Astrocyte of the spinal cord (primary cell): ENCODE measurements at regions not wholly inside any gene's neighbourhood (a gene's known extent, or its start where the extent isn't known, plus 50 kb on each side); places are given as distances from the start of the nearest gene placed in this dataset.

Experiments used
- DNase-seq: peaks from one replicate; pipeline ENCODE4 v3.0.0; 2011; ENCODE audit warnings: low read depth, low spot score
- H3K4me3 ChIP-seq: 2 replicates; pipeline ENCODE4 v1.5.1; 2011; ENCODE audit warnings: low read depth, mild to moderate bottlenecking, low read length, moderate library complexity
- in situ Hi-C: cut with HindIII; loops from 2 replicates; pipeline ENCODE4 v1.10.0; 2017; ENCODE audit warnings: low sequenced_read_pairs
- TF ChIP-seq, protein P1 (sequence below): IDR thresholded peaks from 2 replicates; pipeline ENCODE4 v1.5.1; 2012; ENCODE audit warnings: low read depth, mild to moderate bottlenecking, low read length, inconsistent platforms

DNA sequence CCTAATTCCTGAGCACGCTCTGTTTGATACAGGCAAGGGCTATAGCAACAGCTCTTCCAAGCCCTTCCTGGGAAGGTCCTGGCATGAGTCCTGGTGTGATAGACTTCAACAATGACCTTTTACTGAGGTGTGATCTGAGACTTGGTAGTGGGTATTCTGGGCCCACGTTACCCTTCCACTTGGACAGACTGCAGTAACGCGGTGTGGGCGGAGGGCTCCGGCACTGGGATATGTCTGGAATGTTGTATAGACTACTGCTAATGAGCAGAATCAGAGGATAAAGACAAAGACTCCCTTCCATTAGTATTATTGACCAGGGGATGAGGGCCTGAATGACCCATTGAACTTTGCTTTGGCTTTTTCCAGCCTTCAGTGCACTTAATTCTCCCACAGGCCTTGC is 262.3 kb downstream of the RWDD3 start:
- in situ Hi-C loops: no loop called here

DNA sequence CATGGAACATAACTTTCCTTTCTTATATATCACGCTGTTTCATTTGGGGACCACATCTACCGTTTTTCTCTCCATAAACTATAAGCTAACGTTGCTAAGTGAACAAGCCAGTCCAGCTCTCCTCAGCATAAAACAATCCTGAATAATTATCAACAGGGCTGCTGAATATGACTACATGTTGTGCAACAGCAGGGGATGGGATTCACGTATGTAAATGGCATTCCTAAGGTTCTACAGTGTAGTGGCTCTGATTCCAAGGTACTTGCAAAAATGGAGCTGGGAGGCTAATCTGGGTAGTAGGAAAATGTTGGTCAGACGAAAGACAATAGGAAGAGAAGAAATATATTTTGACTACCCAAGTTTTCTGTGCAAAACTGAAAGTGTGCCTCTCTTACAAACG is 262.8 kb downstream of the RWDD3 start:
- TF ChIP-seq, protein P1, sequence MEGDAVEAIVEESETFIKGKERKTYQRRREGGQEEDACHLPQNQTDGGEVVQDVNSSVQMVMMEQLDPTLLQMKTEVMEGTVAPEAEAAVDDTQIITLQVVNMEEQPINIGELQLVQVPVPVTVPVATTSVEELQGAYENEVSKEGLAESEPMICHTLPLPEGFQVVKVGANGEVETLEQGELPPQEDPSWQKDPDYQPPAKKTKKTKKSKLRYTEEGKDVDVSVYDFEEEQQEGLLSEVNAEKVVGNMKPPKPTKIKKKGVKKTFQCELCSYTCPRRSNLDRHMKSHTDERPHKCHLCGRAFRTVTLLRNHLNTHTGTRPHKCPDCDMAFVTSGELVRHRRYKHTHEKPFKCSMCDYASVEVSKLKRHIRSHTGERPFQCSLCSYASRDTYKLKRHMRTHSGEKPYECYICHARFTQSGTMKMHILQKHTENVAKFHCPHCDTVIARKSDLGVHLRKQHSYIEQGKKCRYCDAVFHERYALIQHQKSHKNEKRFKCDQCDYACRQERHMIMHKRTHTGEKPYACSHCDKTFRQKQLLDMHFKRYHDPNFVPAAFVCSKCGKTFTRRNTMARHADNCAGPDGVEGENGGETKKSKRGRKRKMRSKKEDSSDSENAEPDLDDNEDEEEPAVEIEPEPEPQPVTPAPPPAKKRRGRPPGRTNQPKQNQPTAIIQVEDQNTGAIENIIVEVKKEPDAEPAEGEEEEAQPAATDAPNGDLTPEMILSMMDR: no peak
- in situ Hi-C loops: no loop called here
- DNase-seq: no peak

More for the DNA sequence above, 262.3 kb downstream of the RWDD3 start:
- no peak overlapping the region for H3K4me3 ChIP-seq
- TF ChIP-seq, protein P1: no peak
- DNase-seq: no peak

DNA sequence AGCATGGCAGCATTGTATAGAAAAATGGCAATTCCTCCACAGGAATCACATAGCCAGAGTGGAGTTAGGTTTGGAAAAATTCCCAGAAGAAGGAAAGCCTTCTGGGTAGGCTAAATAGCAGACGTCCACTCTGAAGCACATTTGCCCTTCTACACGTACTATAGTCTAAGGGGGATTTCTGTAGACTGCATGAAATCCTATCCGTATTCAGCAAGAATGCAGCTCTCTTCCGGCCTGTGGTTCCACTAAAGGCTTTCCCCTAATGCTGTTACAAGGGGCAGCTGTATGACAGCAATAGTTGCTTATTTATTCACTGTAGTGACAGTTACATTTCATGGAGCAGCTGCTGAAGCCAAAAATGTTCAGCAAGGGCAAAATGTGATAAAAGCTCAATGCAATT is 263.6 kb downstream of the RWDD3 start:
- DNase-seq: no peak
- TF ChIP-seq, protein P1: no peak
- in situ Hi-C loops: no loop called here
- H3K4me3 ChIP-seq: no peak overlapping the region

More for the DNA sequence above, 262.8 kb downstream of the RWDD3 start:
- H3K4me3 ChIP-seq: no peak overlapping the region

DNA sequence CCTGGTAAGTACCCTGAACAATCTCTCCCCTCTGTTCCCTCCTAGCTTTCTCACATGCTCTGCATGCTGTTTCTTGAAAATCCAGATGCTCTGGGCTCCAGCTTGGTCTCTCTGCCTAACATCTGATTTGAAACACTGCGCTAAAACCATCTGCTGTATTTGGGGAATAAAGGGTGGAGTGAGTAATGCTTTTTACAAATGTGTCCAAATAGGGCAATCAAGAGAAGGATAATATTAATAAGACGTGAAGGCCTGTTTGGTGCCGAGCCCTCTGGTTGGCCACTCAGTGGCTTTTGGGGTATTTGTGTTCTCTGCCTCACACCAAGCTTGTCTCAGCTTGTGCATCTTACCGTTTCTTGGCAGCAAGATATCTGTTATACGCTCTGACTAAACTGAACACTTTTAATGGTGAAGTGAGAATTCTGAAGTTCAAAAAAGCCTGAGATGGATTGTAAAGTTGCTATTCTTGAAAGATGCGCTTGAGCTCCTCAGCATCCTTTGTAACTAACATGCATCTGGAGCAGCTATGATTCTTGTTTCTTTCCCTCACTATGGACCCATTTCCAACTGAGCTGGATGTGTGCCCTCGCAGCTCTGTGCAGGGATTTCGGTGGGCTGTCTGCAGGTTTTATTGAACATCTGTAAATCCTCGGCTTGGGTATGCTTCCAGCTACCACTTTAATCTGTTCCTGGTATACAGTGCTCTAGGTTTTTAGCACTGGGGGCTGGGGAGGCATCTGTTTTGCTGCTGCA is 269.4 kb downstream of the RWDD3 start:
- H3K4me3 ChIP-seq: no peak overlapping the region
- in situ Hi-C loops: no loop called here
- TF ChIP-seq, protein P1: no peak
- DNase-seq: no peak

DNA sequence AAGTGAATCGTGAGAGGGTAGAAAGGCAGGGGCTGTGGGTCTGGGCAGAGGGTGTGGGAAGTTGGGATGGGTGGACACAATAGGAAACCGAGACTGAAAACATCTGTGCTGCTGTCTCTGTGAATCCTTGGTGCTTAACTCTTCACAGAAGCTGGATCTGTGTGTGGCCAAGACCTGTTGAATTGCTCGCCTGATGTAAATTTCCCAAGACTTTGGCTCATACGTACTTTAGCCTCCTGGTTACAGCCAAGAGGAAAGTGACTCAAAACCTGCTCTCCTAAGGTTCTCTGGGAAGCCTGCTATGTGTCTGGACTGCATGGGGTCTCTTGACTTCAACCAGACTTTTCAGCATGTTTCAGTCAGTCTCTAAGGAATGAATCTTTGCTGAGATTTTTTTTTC is 270.3 kb downstream of the RWDD3 start:
- TF ChIP-seq, protein P1: no peak
- in situ Hi-C loops: no loop called here
- no peak for DNase-seq
- H3K4me3 ChIP-seq: no peak overlapping the region

DNA sequence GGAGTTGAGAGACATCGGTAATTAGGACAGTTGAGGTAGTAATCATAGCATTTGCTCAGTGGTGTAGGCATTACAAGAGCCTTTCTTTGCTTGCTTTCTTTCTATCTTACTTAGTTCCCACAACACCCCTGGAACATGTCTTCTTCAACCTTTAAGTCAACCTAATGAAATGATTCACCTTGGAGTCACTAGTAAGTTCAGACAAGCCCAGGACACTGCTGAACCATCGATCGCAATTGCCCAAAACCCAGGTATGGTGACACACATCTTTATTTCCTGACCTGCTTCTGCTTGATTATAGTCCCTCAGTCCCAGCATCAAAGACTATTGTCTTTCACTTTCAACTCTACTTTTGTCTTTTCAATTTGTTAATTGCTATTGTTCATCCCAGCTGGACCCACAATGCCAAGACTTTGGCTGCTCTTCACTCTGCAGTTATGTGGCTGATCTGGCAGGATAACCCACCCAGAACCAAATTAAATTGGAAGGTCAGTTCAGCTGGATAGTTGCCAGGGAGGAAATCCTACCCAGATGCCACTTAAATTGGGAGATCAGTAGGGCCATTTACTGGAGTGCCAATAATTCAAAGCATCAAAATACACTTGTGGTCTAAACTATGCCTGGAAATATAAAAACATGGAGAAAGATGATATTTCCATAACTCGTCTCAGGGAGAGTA is 272.9 kb downstream of the RWDD3 start:
- DNase-seq: no peak
- H3K4me3 ChIP-seq: no peak overlapping the region
- in situ Hi-C loops: no loop called here
- TF ChIP-seq, protein P1: no peak
